Glutamatergic neuron (in vitro differentiated cells): ENCODE measurements at regions not wholly inside any gene's neighbourhood (a gene's known extent, or its start where the extent isn't known, plus 50 kb on each side); places are given as distances from the start of the nearest gene placed in this dataset.

ENCODE experiments used
- DNase-seq: peaks from one replicate; pipeline ENCODE4 v3.0.0; 2022
- H3K27ac Mint-ChIP-seq: one replicate; pipeline ENCODE4 v1.8.0; 2020; ENCODE audit warnings: mild to moderate bottlenecking, mixed read lengths, inconsistent platforms; ENCODE audit not compliant: unreplicated experiment
- H3K27me3 Mint-ChIP-seq: one replicate; pipeline ENCODE4 v1.8.0; 2020; ENCODE audit warnings: mild to moderate bottlenecking, moderate library complexity, mixed read lengths, inconsistent platforms; ENCODE audit not compliant: unreplicated experiment
- H3K36me3 Mint-ChIP-seq: one replicate; pipeline ENCODE4 v1.8.0; 2020; ENCODE audit warnings: mild to moderate bottlenecking, mixed read lengths, inconsistent platforms; ENCODE audit not compliant: unreplicated experiment
- H3K4me1 Mint-ChIP-seq: one replicate; pipeline ENCODE4 v1.8.0; 2020; ENCODE audit warnings: mild to moderate bottlenecking, low read depth, mixed read lengths, inconsistent platforms; ENCODE audit not compliant: unreplicated experiment
- H3K4me3 Mint-ChIP-seq: one replicate; pipeline ENCODE4 v1.8.0; 2020; ENCODE audit warnings: mild to moderate bottlenecking, mixed read lengths, inconsistent platforms; ENCODE audit not compliant: unreplicated experiment
- H3K9me3 Mint-ChIP-seq: one replicate; pipeline ENCODE4 v1.8.0; 2020; ENCODE audit warnings: mild to moderate bottlenecking, moderate library complexity, mixed read lengths, inconsistent platforms; ENCODE audit not compliant: unreplicated experiment
- CTCF ChIP-seq: fragments of 200-600 bp; sonication (generic); IDR thresholded peaks from one replicate; pipeline ENCODE4 v1.5.0; 2021; ENCODE audit not compliant: partially characterized antibody, unreplicated experiment

- Mint-ChIP-seq H3K36me3 (no peaks in the 10 kb centered on the region), H3K9me3 (peaks cover 5% of the 10 kb centered on the region), H3K4me3 (no peak overlapping the region), H3K27me3 (peaks cover 2% of the 10 kb centered on the region), H3K4me1 (peaks cover 22% of the 10 kb centered on the region), H3K27ac (no peak overlapping the region)
- no peak for DNase-seq
- no peak for TF ChIP-seq CTCF
Measured at GRCh38 chr16:73553941-73554660, 506.2 kb upstream of the ZFHX3 start.

DNA sequence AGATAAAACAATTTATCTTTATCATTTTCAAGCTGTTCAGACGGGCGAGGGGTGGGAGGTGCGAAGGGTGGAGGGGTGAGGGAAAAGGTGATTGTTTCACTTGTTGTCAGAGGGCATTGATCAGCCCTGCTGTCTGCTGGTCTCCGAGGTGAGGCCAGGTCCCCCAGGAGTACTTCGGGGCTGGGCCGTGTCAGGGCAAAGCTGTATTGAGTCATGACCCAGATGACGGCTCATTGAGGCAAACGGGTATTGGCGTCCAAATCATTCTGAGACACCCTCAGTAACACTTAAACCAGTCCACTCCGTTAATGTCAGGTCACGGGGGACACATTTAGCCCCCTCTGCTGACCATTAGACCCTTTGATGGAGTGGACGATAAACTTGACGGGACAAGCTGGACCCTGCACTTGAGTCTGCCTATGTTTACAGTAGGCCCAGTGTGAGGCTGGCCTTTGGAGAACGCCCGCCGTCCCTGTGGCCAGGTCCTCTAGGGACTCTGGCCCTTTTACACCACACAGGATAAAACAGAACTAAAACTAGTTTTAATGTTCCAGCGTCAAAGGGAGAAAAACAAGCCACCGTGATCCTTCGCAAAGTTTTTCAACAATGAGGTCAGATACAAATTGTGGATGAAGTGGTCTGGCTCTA, 502.2 kb upstream of the ZFHX3 start:
- H3K4me1 Mint-ChIP-seq, result peaks cover 41% of the 10 kb centered on the region
- DNase-seq, result peak; percentile 74
- peaks cover 2% of the 10 kb centered on the region for H3K9me3 Mint-ChIP-seq
- peaks cover 2% of the 10 kb centered on the region for H3K27me3 Mint-ChIP-seq
- H3K36me3 Mint-ChIP-seq, result no peaks in the 10 kb centered on the region
- peak overlapping the region; percentile 11 for H3K27ac Mint-ChIP-seq
- no peak for TF ChIP-seq CTCF
- H3K4me3 Mint-ChIP-seq, result peak overlapping the region; percentile 17

DNA sequence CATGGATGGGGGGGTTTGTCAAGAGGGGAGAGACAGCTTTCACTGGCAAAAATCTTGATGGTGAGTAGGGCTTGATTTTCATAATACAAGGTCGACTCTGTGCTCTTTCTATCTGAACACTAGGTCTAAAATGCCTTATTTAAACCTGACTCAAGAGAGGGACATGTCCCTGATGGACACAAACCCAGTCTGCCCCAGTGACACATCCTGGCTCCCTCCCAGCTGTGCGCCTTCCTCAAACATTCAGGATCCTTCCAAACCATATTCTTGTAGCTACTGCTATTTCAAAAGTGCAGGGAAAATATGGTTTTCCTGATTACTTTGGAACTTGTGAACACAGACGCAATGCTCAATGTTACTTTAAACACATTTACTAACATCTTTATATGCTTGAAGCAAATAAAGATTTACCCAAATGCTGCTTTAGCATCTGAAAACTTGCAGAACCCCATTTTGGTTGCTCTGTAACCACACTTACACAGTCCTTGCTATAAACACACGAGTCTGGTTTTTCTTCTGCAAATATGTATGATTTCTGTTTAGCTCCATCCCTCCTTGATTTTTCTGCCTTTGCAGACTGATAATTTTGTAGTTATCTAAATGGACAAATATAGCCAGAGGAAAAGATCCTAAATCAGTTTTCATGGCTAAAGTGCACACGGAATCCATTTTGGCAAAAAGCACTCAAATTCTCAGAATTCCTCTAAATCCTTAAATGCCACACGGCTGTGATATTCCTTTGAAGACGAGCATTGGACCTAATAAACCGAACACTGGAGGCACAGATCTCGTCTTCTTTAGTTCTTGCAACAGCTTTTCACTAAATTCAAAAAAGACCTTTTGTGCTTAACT, 499.9 kb upstream of the ZFHX3 start:
- no peak overlapping the region for H3K27ac Mint-ChIP-seq
- no peaks in the 10 kb centered on the region for H3K36me3 Mint-ChIP-seq
- no peak for TF ChIP-seq CTCF
- H3K4me1 Mint-ChIP-seq, result peaks cover 61% of the 10 kb centered on the region
- H3K4me3 Mint-ChIP-seq, result no peak overlapping the region
- H3K27me3 Mint-ChIP-seq, result peaks cover 3% of the 10 kb centered on the region
- DNase-seq, result no peak
- H3K9me3 Mint-ChIP-seq, result peaks cover 2% of the 10 kb centered on the region

DNA sequence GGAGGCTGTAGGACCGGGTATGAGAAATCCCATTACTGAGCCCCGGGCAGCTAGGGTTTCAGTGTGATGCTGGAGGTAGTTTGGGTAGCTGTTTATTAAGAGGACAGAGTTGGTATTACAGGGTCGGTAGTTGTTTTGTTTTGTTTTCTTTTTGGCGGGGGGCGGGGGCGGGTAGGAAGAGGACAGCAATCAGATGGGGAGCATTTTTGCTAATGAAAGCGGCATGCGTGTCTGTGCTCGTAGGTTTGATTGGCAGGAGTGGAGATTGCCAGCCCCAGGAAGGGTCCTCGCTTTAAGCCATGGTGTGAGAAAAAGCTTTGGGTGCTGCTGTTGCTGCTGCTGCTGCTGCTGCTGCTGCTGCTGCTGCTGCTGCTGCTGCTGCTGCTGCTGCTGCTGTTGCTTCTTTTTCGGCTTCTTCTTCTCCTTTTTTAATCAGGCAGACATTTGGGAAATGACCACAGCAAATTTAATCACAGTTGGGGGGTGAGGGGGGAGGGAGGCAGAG, 498.5 kb upstream of the ZFHX3 start:
- Mint-ChIP-seq H3K36me3 (no peaks in the 10 kb centered on the region), H3K27ac (no peak overlapping the region), H3K27me3 (peaks cover 1% of the 10 kb centered on the region), H3K4me3 (peak overlapping the region; percentile 16), H3K4me1 (peaks cover 57% of the 10 kb centered on the region), H3K9me3 (peaks cover 2% of the 10 kb centered on the region)
- peak; percentile 37 for TF ChIP-seq CTCF
- DNase-seq, result no peak
